PFSK-1 (cell line): ENCODE measurements at regions not wholly inside any gene's neighbourhood (a gene's known extent, or its start where the extent isn't known, plus 50 kb on each side); places are given as distances from the start of the nearest gene placed in this dataset.

Source experiments
- FOXP2 ChIP-seq: optimal IDR thresholded peaks from 2 replicates; pipeline ENCODE3; 2011; ENCODE audit warnings: borderline replicate concordance, control low read depth, inconsistent platforms; ENCODE audit not compliant: insufficient read depth; ENCODE audit errors: extremely low read length, extremely low read depth
- POLR2AphosphoS5 ChIP-seq: IDR thresholded peaks from 2 replicates; pipeline ENCODE4 v1.6.1; 2012; ENCODE audit warnings: low read depth, mild to moderate bottlenecking, control low read depth, low read length, moderate library complexity
- SIN3A ChIP-seq: IDR thresholded peaks from 2 replicates; pipeline ENCODE4 v1.6.1; 2012; ENCODE audit warnings: mild to moderate bottlenecking, low read length, moderate library complexity, borderline replicate concordance; ENCODE audit not compliant: insufficient read depth
- TAF1 ChIP-seq: IDR thresholded peaks from 2 replicates; pipeline ENCODE4 v1.6.1; 2012; ENCODE audit warnings: low read length, control low read depth, borderline replicate concordance; ENCODE audit not compliant: insufficient read depth
- TF ChIP-seq, protein P1 (sequence below), 2 experiments: IDR thresholded peaks; 2 replicates each; pipeline versions ENCODE4 v1.6.1 to v1.8.0; 2011 to 2012; ENCODE audit warnings: low read depth in 2 of 2, low read length in 2 of 2, control low read depth in 1 of 2, inconsistent platforms in 1 of 2, mild to moderate bottlenecking in 1 of 2, moderate library complexity in 1 of 2; ENCODE audit not compliant: insufficient read depth in 1 of 2

DNA sequence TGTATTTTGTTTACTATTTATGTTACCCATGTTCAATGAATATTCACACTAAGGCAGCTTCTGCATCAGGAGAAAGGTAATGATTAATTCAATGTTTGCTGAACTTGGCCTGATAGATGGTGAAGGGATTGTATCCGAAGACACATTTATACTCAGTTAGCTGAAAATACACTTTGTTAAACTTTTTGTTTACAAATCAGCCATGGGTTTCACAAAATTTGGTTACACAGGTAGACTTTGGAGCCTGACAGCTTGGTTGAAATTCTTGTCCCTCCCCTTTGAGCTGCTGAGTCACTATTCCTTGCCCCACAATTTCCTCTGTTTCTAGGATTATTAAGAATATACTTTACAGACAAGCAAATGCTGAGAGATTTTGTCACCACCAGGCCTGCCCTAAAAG lies 162.6 kb downstream of the PPP1R3A start:
- TF ChIP-seq POLR2AphosphoS5 (no peak), SIN3A (no peak), FOXP2 (no peak), TAF1 (no peak)
- TF ChIP-seq, protein P1, sequence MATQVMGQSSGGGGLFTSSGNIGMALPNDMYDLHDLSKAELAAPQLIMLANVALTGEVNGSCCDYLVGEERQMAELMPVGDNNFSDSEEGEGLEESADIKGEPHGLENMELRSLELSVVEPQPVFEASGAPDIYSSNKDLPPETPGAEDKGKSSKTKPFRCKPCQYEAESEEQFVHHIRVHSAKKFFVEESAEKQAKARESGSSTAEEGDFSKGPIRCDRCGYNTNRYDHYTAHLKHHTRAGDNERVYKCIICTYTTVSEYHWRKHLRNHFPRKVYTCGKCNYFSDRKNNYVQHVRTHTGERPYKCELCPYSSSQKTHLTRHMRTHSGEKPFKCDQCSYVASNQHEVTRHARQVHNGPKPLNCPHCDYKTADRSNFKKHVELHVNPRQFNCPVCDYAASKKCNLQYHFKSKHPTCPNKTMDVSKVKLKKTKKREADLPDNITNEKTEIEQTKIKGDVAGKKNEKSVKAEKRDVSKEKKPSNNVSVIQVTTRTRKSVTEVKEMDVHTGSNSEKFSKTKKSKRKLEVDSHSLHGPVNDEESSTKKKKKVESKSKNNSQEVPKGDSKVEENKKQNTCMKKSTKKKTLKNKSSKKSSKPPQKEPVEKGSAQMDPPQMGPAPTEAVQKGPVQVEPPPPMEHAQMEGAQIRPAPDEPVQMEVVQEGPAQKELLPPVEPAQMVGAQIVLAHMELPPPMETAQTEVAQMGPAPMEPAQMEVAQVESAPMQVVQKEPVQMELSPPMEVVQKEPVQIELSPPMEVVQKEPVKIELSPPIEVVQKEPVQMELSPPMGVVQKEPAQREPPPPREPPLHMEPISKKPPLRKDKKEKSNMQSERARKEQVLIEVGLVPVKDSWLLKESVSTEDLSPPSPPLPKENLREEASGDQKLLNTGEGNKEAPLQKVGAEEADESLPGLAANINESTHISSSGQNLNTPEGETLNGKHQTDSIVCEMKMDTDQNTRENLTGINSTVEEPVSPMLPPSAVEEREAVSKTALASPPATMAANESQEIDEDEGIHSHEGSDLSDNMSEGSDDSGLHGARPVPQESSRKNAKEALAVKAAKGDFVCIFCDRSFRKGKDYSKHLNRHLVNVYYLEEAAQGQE (IDR thresholded peaks at IDR 0.05; ENCODE audit: insufficient read depth in 1 of 2, low read depth in 2 of 2, low read length in 2 of 2), result no peak

DNA sequence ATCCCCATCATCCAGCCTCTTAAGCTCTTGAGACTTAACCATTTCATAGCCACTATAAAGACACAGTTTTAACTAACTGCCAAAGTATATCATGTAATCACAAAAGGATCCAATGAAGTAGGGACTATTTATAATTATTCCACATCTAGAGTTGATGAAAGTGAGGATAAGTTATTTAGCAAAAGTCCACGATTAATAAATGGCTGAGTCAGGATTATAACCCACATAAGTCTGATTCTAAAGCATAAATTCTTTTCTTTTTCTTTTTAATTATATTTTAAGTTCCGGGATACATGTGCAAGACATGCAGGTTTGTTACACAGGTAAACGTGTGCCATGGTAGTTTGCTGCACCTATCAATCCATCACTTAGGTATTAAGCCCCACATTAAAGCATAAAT lies 166.1 kb downstream of the PPP1R3A start:
- no peak for TF ChIP-seq SIN3A
- no peak for TF ChIP-seq FOXP2
- TF ChIP-seq TAF1, result no peak

DNA sequence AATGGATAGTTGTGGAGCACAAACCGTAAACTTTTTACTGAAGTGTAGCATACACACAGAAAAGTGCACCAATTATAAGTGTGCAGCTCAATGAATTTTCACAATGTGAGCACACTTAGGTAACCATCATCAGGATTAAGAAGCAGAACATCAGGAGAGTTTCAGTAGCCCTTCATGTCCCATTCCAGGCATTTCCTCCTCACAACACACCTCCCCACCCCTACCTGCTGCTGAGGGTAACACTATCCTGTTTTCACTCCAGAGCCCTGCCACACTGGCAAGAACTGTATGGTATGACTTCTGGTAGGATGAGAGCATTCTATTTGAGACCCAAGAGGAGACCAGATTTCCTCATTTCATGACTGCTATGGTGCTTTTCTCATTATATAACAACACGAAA lies 166.5 kb downstream of the PPP1R3A start:
- no peak for TF ChIP-seq TAF1
- TF ChIP-seq FOXP2, result no peak
- no peak for TF ChIP-seq SIN3A
- TF ChIP-seq, protein P1 (IDR thresholded peaks at IDR 0.05; ENCODE audit: insufficient read depth in 1 of 2, low read depth in 2 of 2, low read length in 2 of 2), result no peak
- TF ChIP-seq POLR2AphosphoS5, result no peak

DNA sequence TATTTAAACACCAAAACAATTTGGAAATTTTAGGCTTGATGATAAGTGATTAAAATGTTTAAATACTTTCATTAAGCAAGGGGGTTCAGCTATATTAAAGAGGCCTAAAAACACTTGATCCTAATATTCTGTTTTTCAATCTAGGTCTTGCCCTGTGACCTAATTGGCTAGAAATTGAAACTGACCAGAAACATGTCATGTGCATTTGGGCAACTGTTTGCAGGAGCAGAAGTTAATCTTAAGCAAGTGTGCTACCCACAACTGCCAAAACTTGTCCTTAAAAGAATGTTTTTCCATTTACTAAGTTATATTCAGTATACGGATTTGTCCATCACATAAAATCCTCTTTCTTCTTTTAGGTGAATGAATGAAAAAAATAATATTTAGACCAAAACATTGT lies 167.3 kb downstream of the PPP1R3A start:
- TF ChIP-seq POLR2AphosphoS5 (no peak), SIN3A (no peak)

DNA sequence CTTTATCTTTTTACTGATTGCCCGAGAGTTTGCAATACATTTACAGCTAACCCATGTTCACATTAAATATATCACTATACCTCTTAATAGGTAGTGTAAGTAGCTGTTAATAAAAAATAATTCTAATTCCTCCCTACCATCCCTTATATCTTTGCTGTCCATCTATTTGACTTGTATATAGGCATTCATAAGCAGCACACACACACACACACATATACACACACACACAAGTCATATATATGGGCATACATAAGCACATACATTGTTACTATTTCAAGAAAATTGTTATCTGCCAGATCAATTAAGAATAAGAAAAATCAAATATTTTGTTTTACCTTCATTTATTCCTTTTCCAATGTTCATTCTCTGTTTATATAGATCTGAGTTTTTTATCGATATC lies 176.4 kb downstream of the PPP1R3A start:
- TF ChIP-seq TAF1 (no peak), POLR2AphosphoS5 (no peak), FOXP2 (no peak), SIN3A (no peak)
- TF ChIP-seq, protein P1 (IDR thresholded peaks at IDR 0.05; ENCODE audit: insufficient read depth in 1 of 2, low read depth in 2 of 2, low read length in 2 of 2), result no peak

DNA sequence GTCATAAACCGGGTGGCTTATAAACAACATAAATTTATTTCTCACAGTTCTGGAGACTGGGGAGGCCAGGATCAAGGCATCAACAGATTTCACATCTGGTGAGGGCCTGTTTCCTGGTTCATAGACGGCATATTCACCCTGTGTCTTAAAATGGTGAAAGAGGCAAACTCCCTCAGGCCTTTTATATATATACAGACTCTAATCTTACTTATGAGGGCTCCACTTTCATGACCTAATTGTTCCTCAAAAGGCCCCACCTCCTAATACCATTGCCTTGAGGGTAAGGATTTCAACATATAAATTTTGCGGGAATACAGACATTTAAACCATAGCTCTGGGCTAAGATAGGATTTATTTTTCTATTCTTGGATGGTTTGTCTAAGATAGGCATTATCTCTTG lies 187.2 kb downstream of the PPP1R3A start:
- TF ChIP-seq POLR2AphosphoS5, result no peak
- TF ChIP-seq TAF1, result no peak
- no peak for TF ChIP-seq FOXP2
- TF ChIP-seq SIN3A, result no peak
- TF ChIP-seq, protein P1 (IDR thresholded peaks at IDR 0.05; ENCODE audit: insufficient read depth in 1 of 2, low read depth in 2 of 2, low read length in 2 of 2), result no peak
